ENCODE measurements at regions not wholly inside any gene's neighbourhood (a gene's known extent, or its start where the extent isn't known, plus 50 kb on each side); places are given as distances from the start of the nearest gene placed in this dataset.

DNA sequence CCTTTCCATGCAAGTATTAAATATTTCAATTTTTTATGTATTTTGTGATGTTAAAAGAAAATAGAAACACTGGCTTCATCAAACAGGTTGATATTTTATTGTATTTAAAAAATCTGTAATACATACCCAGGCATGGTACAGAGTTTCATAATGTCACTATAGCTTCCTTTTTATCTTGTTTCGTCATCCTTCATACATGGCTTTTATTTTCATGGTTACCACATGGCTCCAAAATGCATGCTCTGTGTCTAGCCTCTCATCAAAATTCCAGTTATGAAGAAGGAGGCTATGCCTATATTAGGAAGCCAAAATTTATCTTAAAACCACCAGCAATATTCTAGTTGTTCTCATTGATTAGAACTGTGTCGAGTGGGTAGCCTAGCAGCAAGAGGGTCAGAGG, 464.8 kb downstream of the BTG1 start:
- intact Hi-C loops (cut with DNase I; ENCODE audit: low total_unique reads), result no loop called here
- no peaks in the 10 kb centered on the region for H3K36me3 ChIP-seq
- no peak overlapping the region for H3K27ac ChIP-seq
- TF ChIP-seq POLR2AphosphoS5 (IDR thresholded peaks at IDR 0.05) (no peak), POLR2A (IDR thresholded peaks at IDR 0.05) (no peak)
- TF ChIP-seq, protein P1, sequence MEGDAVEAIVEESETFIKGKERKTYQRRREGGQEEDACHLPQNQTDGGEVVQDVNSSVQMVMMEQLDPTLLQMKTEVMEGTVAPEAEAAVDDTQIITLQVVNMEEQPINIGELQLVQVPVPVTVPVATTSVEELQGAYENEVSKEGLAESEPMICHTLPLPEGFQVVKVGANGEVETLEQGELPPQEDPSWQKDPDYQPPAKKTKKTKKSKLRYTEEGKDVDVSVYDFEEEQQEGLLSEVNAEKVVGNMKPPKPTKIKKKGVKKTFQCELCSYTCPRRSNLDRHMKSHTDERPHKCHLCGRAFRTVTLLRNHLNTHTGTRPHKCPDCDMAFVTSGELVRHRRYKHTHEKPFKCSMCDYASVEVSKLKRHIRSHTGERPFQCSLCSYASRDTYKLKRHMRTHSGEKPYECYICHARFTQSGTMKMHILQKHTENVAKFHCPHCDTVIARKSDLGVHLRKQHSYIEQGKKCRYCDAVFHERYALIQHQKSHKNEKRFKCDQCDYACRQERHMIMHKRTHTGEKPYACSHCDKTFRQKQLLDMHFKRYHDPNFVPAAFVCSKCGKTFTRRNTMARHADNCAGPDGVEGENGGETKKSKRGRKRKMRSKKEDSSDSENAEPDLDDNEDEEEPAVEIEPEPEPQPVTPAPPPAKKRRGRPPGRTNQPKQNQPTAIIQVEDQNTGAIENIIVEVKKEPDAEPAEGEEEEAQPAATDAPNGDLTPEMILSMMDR (IDR thresholded peaks at IDR 0.05 in 8 of 11, conservative IDR thresholded peaks at IDR 0.05 in 3 of 11), result no peak
- 78 to 90% (median 88%) methylated on average over 2 of the region's 2 CpGs for WGBS, 5 donors
- no peaks in the 10 kb centered on the region for H3K4me1 ChIP-seq
- no peaks in the 10 kb centered on the region for H3K9me3 ChIP-seq
- H3K27me3 ChIP-seq (replicated peaks in 1 of 7), result no peaks in the 10 kb centered on the region
- no peak for DNase-seq
- no peak overlapping the region for H3K4me3 ChIP-seq

DNA sequence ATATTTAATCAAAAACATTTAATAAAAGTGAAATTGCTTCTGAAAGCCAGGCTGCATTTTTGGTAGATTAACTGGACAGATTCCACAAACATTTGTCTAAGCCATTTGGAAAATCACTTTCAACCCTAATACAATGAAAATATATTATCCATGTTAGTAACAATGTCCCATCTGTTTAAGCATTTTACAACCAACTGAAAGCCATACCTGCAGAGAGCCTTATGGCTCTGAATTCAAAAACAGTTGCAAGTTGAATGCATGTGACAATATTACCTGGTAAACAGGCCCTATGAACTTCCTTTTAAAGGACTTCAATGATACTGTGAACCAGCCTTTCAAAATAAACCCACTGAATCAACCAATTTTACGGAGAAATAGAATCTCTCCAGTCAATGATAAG, 468.1 kb downstream of the BTG1 start:
- intact Hi-C loops (cut with DNase I; ENCODE audit: low total_unique reads), result no loop called here
- Histone ChIP-seq H3K4me1 (no peaks in the 10 kb centered on the region), H3K27me3 (replicated peaks in 1 of 7) (no peaks in the 10 kb centered on the region), H3K4me3 (no peak overlapping the region), H3K9me3 (no peaks in the 10 kb centered on the region), H3K27ac (no peak overlapping the region), H3K36me3 (no peaks in the 10 kb centered on the region)
- DNase-seq, result no peak
- WGBS, 5 donors, result 90 to 96% (median 93%) methylated on average over 1 of the region's 1 CpG
- TF ChIP-seq POLR2A (IDR thresholded peaks at IDR 0.05) (no peak), POLR2AphosphoS5 (IDR thresholded peaks at IDR 0.05) (no peak)
- TF ChIP-seq, protein P1 (IDR thresholded peaks at IDR 0.05 in 8 of 11, conservative IDR thresholded peaks at IDR 0.05 in 3 of 11), result no peak

GRCh38 chr12:91675401-91675800, 470.2 kb downstream of the BTG1 start:
- Histone ChIP-seq H3K9me3 (no peaks in the 10 kb centered on the region), H3K36me3 (no peaks in the 10 kb centered on the region), H3K4me3 (no peak overlapping the region), H3K4me1 (peaks cover 0 to 5% (median 0%) of the 10 kb centered on the region in 6 donors), H3K27ac (no peak overlapping the region), H3K27me3 (replicated peaks in 1 of 7) (no peaks in the 10 kb centered on the region)
- intact Hi-C loops (cut with DNase I; ENCODE audit: low total_unique reads), result no loop called here
- 79 to 90% (median 86%) methylated on average over 2 of the region's 2 CpGs for WGBS, 5 donors
- TF ChIP-seq POLR2A (IDR thresholded peaks at IDR 0.05) (no peak), POLR2AphosphoS5 (IDR thresholded peaks at IDR 0.05) (no peak)
- TF ChIP-seq, protein P1 (IDR thresholded peaks at IDR 0.05 in 8 of 11, conservative IDR thresholded peaks at IDR 0.05 in 3 of 11), result no peak
- no peak for DNase-seq

GRCh38 chr12:91672130-91672529, 473.5 kb downstream of the BTG1 start:
- Histone ChIP-seq H3K36me3 (no peaks in the 10 kb centered on the region), H3K4me3 (no peak overlapping the region), H3K4me1 (peaks cover 0 to 5% (median 0%) of the 10 kb centered on the region in 6 donors), H3K27me3 (replicated peaks in 1 of 7) (no peaks in the 10 kb centered on the region), H3K9me3 (peaks cover 0 to 10% (median 4%) of the 10 kb centered on the region in 8 donors), H3K27ac (no peak overlapping the region)
- WGBS, 5 donors, result 39 to 79% (median 53%) methylated on average over 1 of the region's 1 CpG
- intact Hi-C loops (cut with DNase I; ENCODE audit: low total_unique reads), result no loop called here
- no peak for DNase-seq
- TF ChIP-seq POLR2A (IDR thresholded peaks at IDR 0.05) (no peak), POLR2AphosphoS5 (IDR thresholded peaks at IDR 0.05) (no peak)
- TF ChIP-seq, protein P1 (IDR thresholded peaks at IDR 0.05 in 8 of 11, conservative IDR thresholded peaks at IDR 0.05 in 3 of 11), result no peak
